H9 (cell line): ENCODE measurements at regions not wholly inside any gene's neighbourhood (a gene's known extent, or its start where the extent isn't known, plus 50 kb on each side); places are given as distances from the start of the nearest gene placed in this dataset.

Experiments used
- DNase-seq: peaks from one replicate; pipeline ENCODE4 v3.0.0-alpha.2; 2017
- H2AFZ ChIP-seq: one replicate; pipeline ENCODE4 v1.6.1; 2013; ENCODE audit warnings: mild to moderate bottlenecking, low read length, control low read depth, moderate library complexity
- H2AK5ac ChIP-seq: 2 replicates; pipeline ENCODE4 v1.6.1; 2013; ENCODE audit warnings: low read length, control low read depth, mixed read lengths; ENCODE audit not compliant: insufficient read length
- H2BK120ac ChIP-seq: one replicate; pipeline ENCODE4 v1.6.1; 2013; ENCODE audit warnings: low read depth, mild to moderate bottlenecking, low read length, control low read depth, inconsistent platforms; ENCODE audit not compliant: poor library complexity, severe bottlenecking
- H2BK12ac ChIP-seq: 2 replicates; pipeline ENCODE4 v1.6.1; 2013; ENCODE audit warnings: low read length, control low read depth, mixed read lengths, low read depth; ENCODE audit not compliant: insufficient read length
- H2BK15ac ChIP-seq: 2 replicates; pipeline ENCODE4 v1.6.1; 2013; ENCODE audit warnings: low read depth, low read length, control low read depth
- H2BK20ac ChIP-seq: one replicate; pipeline ENCODE4 v1.6.1; 2013; ENCODE audit warnings: low read depth, mild to moderate bottlenecking, low read length, control low read depth, inconsistent platforms; ENCODE audit not compliant: poor library complexity, severe bottlenecking
- H2BK5ac ChIP-seq: 2 replicates; pipeline ENCODE4 v1.6.1; 2013; ENCODE audit warnings: low read length, control low read depth, mixed read lengths; ENCODE audit not compliant: insufficient read length
- H3K14ac ChIP-seq: 2 replicates; pipeline ENCODE4 v1.6.1; 2013; ENCODE audit warnings: low read length, control low read depth; ENCODE audit not compliant: insufficient read depth
- H3K18ac ChIP-seq: 2 replicates; pipeline ENCODE4 v1.6.1; 2013; ENCODE audit warnings: low read depth, mild to moderate bottlenecking, mixed read lengths, low read length, control low read depth; ENCODE audit not compliant: insufficient read length
- H3K23ac ChIP-seq: 2 replicates; pipeline ENCODE4 v1.6.1; 2013; ENCODE audit warnings: low read length, control low read depth, mixed read lengths, low read depth; ENCODE audit not compliant: insufficient read length
- H3K23me2 ChIP-seq: 2 replicates; pipeline ENCODE4 v1.6.1; 2013; ENCODE audit warnings: low read depth, mild to moderate bottlenecking, mixed read lengths, low read length, control low read depth; ENCODE audit not compliant: insufficient read length, poor library complexity, severe bottlenecking
- H3K27ac ChIP-seq: 2 replicates; pipeline ENCODE4 v1.5.1; 2013; ENCODE audit warnings: low read length, control low read depth, mixed read lengths, low read depth; ENCODE audit not compliant: insufficient read length
- H3K27me3 ChIP-seq: 2 replicates; pipeline ENCODE4 v1.6.1; 2013; ENCODE audit warnings: low read length, control low read depth, inconsistent platforms; ENCODE audit not compliant: insufficient read depth
- H3K4ac ChIP-seq: 2 replicates; pipeline ENCODE4 v1.6.1; 2013; ENCODE audit warnings: low read depth, mild to moderate bottlenecking, control low read depth, inconsistent platforms, low read length, moderate library complexity
- H3K4me1 ChIP-seq: 2 replicates; pipeline ENCODE4 v1.6.1; 2013; ENCODE audit warnings: low read length, control low read depth, inconsistent platforms; ENCODE audit not compliant: insufficient read depth
- H3K4me2 ChIP-seq: 2 replicates; pipeline ENCODE4 v1.6.1; 2013; ENCODE audit warnings: low read length, control low read depth, mixed read lengths; ENCODE audit not compliant: insufficient read length, insufficient read depth
- H3K56ac ChIP-seq: 2 replicates; pipeline ENCODE4 v1.6.1; 2013; ENCODE audit warnings: low read depth, mild to moderate bottlenecking, mixed read lengths, low read length, control low read depth; ENCODE audit not compliant: insufficient read length
- H3K79me1 ChIP-seq: 2 replicates; pipeline ENCODE4 v1.6.1; 2013; ENCODE audit warnings: low read depth, mild to moderate bottlenecking, moderate library complexity, low read length, control low read depth, inconsistent platforms; ENCODE audit not compliant: insufficient read depth, poor library complexity, severe bottlenecking
- H3K79me2 ChIP-seq: 2 replicates; pipeline ENCODE4 v1.6.1; 2013; ENCODE audit warnings: low read length, control low read depth, inconsistent platforms; ENCODE audit not compliant: insufficient read depth
- H3K9ac ChIP-seq: 2 replicates; pipeline ENCODE4 v1.6.1; 2013; ENCODE audit warnings: low read length, control low read depth, mixed read lengths; ENCODE audit not compliant: insufficient read length; ENCODE audit errors: extremely low read depth
- H3K9me3 ChIP-seq: one replicate; pipeline ENCODE4 v1.6.1; 2013; ENCODE audit warnings: low read depth, low read length, inconsistent platforms; ENCODE audit not compliant: control insufficient read depth
- H3T11ph ChIP-seq: one replicate; pipeline ENCODE4 v1.6.1; 2013; ENCODE audit warnings: mild to moderate bottlenecking, low read length, control low read depth, inconsistent platforms
- H4K20me1 ChIP-seq: one replicate; pipeline ENCODE4 v1.6.1; 2013; ENCODE audit not compliant: control insufficient read depth, insufficient read length, insufficient read depth
- H4K5ac ChIP-seq: 2 replicates; pipeline ENCODE4 v1.6.1; 2013; ENCODE audit warnings: low read depth, mild to moderate bottlenecking, mixed read lengths, low read length, control low read depth; ENCODE audit not compliant: insufficient read length
- H4K8ac ChIP-seq: replicated peaks from 2 replicates; pipeline ENCODE4 v1.6.1; 2013; ENCODE audit warnings: low read length, control low read depth, mixed read lengths, low read depth; ENCODE audit not compliant: insufficient read length
- H4K91ac ChIP-seq: 2 replicates; pipeline ENCODE4 v1.6.1; 2013; ENCODE audit warnings: low read depth, mild to moderate bottlenecking, moderate library complexity, mixed read lengths, low read length, control low read depth; ENCODE audit not compliant: insufficient read length
- H3K27ac Mint-ChIP-seq, 3 experiments: 2 replicates in 2 of 3; 3 replicates in 1 of 3; pipeline ENCODE4 v1.8.0; 2020 to 2021; ENCODE audit warnings: mixed read lengths in 3 of 3, mild to moderate bottlenecking in 1 of 3, moderate library complexity in 1 of 3
- H3K27me3 Mint-ChIP-seq: 2 replicates; pipeline ENCODE4 v1.8.0; 2021; ENCODE audit warnings: low read depth, mild to moderate bottlenecking, moderate library complexity, mixed read lengths
- H3K36me3 Mint-ChIP-seq, 3 experiments: 2 replicates in 2 of 3; 3 replicates in 1 of 3; pipeline ENCODE4 v1.8.0; 2020 to 2021; ENCODE audit warnings: low read depth in 3 of 3, mixed read lengths in 3 of 3; ENCODE audit not compliant: insufficient read depth in 1 of 3
- H3K4me1 Mint-ChIP-seq, 2 experiments: 2 replicates each; pipeline ENCODE4 v1.8.0; 2020; ENCODE audit warnings: mixed read lengths in 2 of 2
- H3K4me3 Mint-ChIP-seq, 2 experiments: 2 replicates in 1 of 2; 3 replicates in 1 of 2; pipeline ENCODE4 v1.8.0; 2020 to 2021; ENCODE audit warnings: mild to moderate bottlenecking in 2 of 2, mixed read lengths in 2 of 2, moderate library complexity in 1 of 2
- H3K9me3 Mint-ChIP-seq, 2 experiments: 2 replicates in 1 of 2; 3 replicates in 1 of 2; pipeline ENCODE4 v1.8.0; 2020; ENCODE audit warnings: mild to moderate bottlenecking in 2 of 2, mixed read lengths in 2 of 2, moderate library complexity in 1 of 2
- CTCF ChIP-seq: fragments of 200-600 bp; sonication (generic); conservative IDR thresholded peaks from 3 replicates; pipeline ENCODE4 v1.8.0; 2021; ENCODE audit warnings: antibody characterized with exemption, mild to moderate bottlenecking
- WGBS: extraction: QIAGEN DNeasy Blood & Tissue Kit; methylation state at CpG from one replicate; pipeline ENCODE4 v1.1.7; 2013; ENCODE audit warnings: missing lambda C conversion rate, low lambda C conversion rate, mixed read lengths; ENCODE audit not compliant: insufficient read length; ENCODE audit errors: extremely low coverage; 5-methylcytosine and 5-hydroxymethylcytosine counted together

- Mint-ChIP-seq H3K4me1 (no peaks in the 10 kb centered on the region), H3K27ac (no peak overlapping the region), H3K36me3 (no peaks in the 10 kb centered on the region), H3K27me3 (peaks cover 16% of the 10 kb centered on the region), H3K9me3 (no peaks in the 10 kb centered on the region), H3K4me3 (no peak overlapping the region)
- no peaks in the 10 kb centered on the region for H3K79me2 ChIP-seq
- H2AK5ac ChIP-seq = no peak overlapping the region
- H3K9ac ChIP-seq = no peak overlapping the region
- H3K4me2 ChIP-seq = no peak overlapping the region
- H3K79me1 ChIP-seq = no peaks in the 10 kb centered on the region
- H3K56ac ChIP-seq = no peak overlapping the region
- no peak overlapping the region for H2BK12ac ChIP-seq
- H2BK15ac ChIP-seq = no peak overlapping the region
- H4K8ac ChIP-seq = no peak overlapping the region
- TF ChIP-seq CTCF = no peak
- no peak overlapping the region for H3K14ac ChIP-seq
- no peaks in the 10 kb centered on the region for H4K20me1 ChIP-seq
- no peaks in the 10 kb centered on the region for H3K9me3 ChIP-seq
- no peak overlapping the region for H4K91ac ChIP-seq
- DNase-seq = no peak
- H4K5ac ChIP-seq = no peak overlapping the region
- H3K27ac ChIP-seq = no peak overlapping the region
- H2BK20ac ChIP-seq = no peak overlapping the region
- no peak overlapping the region for H3T11ph ChIP-seq
- H3K4me1 ChIP-seq = no peaks in the 10 kb centered on the region
- H3K27me3 ChIP-seq = no peaks in the 10 kb centered on the region
- no CpG with 5 or more reads among the region's 2 CpGs for WGBS
- H2AFZ ChIP-seq = no peak overlapping the region
- no peak overlapping the region for H3K4ac ChIP-seq
- H3K18ac ChIP-seq = no peak overlapping the region
- H3K23ac ChIP-seq = no peak overlapping the region
- no peaks in the 10 kb centered on the region for H3K23me2 ChIP-seq
- no peak overlapping the region for H2BK120ac ChIP-seq
- H2BK5ac ChIP-seq = no peak overlapping the region
Observed at GRCh38 chr5:135669416-135669815, 90.6 kb upstream of the CXCL14 start.
